Middle frontal gyrus (tissue), 1 donor: ENCODE measurements at regions not wholly inside any gene's neighbourhood (a gene's known extent, or its start where the extent isn't known, plus 50 kb on each side); places are given as distances from the start of the nearest gene placed in this dataset.
"Not testable (repeated sequence)": the region's sequence is repeated elsewhere in the genome, so short reads cannot be mapped to it uniquely, and the experiment has no call there.

Source experiments
- DNase-seq: peaks from one replicate; pipeline ENCODE4 v3.0.0-alpha.2; 2015; ENCODE audit warnings: low spot score; ENCODE audit errors: extremely low spot score

DNA sequence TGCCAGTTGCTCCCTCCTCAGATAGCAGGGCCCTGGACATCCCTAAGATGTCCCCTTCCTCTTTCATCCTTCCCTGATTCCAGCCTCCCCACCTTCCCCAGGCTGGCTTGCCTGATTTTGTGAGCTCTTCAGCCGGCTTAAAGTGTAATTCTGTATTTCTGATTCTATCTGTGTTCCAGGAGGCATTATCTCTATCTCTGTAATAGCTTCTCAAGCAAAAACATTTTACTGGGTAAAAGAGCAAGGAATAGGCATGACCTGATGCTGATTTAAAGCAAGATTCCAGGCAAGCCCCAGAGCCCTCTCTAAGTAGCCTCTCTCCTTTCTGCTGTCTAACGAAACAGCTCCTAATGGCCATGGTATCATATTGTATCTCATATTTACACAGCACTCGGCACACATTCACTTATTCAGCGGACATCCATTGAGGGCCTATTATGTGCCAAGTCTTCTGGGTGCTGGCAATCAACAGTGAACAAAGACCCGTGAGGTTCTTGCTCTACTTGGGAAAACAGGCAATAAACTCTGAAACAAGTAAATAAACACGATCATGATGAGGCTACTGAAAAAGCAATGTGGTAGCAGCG lies 100.9 kb upstream of the MSX2 start:
- DNase-seq = no peak

DNA sequence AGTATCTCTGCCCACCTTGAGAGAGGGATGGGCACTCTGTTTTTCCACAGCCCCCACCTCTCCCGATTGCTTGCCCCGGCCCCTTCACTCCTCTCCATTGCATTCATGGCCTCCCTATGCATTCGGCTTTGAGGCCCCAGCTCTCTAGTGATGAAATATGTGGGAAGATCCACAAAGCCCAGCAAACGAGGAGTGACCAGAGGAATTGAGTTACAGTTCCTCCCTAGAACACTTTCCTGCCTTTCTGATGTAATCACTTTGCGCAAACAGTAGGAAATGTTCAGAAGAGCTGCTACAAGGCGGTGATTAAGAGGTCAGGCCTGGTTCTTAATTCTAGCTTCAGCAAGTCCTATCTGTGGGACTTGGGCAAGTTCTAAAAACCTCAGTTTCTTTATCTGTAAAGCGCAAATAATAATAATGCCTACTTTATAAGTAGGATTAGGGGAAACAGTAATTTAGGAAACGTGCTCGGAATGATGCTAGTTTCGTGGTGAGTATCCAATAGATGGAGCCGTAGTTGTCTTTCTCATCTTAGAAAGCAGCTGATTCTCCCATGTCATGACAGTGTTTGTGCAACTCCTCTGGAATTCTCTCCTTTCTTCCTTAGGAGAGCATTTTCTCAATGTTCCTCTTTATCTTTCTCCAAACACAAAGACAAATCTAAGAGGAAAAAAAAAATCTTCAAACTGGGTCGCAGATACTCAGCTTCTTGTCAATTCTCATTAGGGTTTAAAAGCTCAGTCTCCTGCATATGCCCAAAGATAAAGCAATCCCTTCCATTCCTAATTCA lies 99.5 kb upstream of the MSX2 start:
- DNase-seq = no peak

DNA sequence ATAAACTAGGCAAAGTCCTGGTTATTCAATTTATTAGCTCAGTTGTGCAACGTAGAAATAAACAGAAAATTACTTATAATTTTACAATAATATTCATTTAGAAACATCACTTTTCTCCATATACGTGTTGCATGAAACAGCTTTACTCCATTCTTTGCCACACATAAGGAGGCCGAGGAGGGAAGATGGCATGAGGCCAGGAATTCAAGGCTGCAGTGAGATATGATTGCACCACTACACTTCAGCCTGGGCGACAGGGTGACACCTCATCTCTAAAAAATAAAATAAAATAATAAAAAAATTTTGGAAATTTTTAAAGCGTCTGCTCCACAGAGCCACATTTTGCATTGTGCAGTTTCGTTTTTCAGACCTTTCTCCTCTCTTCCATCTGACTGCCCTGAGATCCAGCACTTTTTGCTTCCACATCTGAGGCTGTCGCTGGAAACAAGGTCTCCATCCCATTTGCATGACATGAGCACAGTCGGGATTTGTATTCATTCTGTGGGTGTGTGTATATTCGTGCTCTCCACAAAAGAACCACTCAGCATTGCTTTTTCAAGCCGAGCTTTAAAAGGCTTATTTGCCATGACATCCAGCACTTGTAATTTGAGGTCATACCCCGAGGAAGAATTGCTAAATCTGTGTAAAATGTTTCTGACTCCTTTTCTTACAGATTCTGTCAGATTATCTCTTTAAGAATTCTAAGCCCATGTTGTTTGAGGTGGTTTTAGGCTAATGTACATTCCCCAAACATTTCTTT lies 98.6 kb upstream of the MSX2 start:
- DNase-seq = no peak

DNA sequence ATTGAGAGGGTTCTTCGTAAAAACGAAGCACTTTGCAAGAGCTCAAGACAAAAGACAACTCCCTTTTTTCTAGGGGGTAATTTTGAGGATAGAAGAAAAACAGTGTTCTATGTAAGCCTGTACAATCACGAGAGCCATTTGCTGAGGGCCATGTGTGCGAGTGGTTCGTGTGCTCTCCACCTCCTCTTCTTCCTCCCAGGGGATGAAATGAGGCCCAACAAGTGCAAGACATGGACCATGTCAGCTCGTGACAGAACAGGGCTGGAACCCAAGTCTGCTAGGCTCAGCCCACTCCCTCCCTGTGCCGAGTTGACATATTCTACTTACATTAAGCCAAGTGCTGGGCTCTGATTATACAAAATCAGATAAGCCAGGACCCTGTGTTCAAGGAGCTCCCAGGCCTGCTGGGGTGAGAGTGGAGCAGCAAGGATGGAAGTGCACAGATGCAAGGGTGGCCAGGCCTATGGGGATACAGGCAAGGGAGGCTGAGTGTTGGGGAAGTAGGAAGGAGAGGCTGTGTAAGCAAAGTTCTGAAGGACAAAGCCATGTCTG lies 97.9 kb upstream of the MSX2 start:
- no peak for DNase-seq

DNA sequence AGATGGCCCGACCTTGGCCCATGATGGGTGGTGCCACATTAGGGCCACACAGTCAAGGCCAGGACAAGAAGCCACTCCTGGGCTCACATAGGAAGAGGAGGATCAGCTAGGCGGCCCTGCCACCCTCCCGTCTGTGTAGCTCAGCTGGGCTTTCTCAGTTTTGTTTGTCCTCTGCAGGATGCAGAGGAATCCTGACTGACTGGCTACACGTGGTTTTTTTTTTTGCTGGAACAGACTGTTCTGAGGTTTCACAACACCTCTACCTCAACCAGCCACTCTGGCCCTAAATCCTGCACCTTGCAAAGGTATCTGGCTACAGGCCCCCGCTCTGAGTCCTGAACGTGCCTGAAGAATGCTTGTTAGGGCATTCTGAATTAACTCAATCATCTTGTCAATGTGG lies 88.3 kb upstream of the MSX2 start:
- DNase-seq = no peak

DNA sequence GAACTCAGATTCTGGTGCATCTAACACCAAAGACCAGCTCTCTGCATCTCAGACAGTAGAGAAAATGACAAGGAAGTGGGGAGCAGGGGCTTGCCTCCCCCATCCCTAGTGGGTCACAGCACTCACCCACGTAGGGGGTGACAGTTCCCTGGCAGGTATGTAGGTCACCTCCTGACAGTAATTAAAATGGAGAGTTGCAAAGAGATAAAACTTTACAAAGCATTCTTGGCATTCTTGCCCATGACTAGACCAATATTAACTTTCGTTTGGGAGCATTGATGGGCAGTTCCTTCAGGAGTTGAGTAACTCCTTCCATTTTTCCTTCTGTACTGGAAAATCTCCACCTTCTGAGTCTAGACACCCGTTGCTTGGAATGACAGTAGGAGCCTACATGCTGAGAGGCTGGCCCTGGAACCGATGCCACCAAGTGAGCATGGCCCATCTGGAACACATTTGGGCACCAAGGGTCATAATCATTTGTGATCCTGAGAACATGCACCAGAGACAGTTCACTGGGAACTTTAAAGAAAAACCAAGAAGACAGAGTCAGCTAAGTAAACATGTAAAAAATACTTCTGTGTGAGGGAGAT lies 81.5 kb upstream of the MSX2 start:
- no peak for DNase-seq

DNA sequence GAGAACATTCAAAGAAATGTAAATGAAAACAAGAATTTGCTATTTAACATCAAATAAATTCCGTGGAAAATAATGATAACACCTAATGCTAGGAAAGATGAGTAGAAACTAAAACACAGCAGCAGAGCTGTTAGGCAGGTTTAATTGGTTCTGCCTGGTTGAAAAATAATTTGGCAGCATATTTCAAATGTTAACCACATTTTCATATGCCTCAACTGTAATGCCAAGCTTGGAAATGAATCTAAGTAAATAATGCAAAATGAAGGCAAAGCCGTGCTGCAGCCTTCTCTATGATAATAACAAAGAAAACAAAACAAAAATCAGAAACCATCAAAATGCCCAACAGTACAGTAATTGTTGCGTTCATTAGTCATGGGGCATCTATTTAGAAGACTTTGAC lies 79.9 kb upstream of the MSX2 start:
- DNase-seq = no peak

DNA sequence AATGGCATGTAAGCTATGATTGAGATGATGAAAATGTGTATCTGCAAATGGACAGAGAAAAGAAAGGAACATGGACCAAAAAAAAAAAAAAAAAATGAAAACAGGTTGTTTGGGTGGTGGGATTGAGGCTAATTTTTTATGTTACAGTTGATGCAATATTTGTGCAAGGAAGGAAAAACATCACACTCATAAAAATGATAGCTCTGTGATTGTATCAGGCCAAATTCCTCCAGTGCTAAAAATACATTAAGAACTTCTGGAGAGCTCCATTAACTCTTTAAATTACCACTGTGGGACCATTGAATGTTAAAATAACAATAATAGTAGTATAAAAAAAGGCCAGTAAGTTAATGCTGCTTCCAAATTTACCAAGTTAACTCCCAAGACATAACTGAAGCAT lies 79.5 kb upstream of the MSX2 start:
- DNase-seq = no peak

DNA sequence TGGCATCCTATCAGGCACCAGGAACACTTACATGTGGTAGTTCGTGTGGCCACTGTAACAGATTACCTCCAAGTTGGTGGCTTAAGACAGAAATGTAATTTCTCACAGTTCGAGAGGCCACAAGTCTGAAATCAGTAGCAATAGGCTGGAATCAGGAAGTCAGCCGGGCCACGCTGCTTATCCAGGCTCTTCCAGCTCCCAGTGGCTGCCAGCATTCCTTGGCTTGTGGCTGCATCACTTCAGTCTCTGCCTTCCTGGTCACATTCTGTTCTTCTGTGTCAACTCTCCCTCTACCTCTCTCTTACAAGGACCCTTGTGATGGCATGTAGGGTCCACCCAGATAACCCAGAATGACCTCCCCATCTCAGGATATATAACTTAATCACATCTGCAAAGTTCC lies 78.7 kb upstream of the MSX2 start:
- no peak for DNase-seq

DNA sequence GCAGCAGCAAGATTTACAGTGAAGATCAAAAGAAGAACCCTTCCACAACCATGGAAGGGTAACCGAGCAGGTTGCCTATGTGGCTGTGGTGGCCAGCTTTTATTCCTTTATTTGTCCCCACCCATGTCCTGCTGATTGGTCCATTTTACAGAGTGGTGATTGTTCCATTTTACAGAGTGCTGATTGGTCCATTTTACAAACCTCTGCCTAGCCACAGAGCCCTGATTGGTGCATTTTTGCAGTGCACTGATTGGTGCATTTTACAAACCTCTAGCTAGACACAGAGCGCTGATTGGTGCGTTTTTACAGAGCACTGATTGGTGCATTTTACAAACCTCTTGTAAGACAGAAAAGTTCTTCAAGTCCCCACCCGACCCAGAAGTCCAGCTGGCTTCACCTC lies 75.8 kb upstream of the MSX2 start:
- DNase-seq = not testable (repeated sequence)

DNA sequence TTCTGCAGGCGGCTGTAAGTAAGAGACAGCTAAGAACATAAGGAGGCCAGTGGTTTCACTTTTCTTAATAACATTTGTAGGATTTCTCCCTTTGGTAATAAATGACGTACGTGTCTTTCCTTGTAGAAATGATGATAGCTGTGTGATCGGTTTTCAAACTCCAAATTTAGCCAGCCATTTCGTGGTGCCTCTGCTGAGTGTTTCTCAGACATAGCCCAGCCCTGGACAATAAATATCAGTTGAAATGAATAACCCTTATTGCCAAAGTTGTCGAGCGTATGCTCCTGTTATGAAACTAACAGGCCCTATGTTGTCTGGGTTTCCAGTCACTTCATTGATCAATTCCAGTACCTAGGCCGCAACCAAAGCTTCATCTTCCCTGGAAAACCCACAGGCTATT lies 75.0 kb upstream of the MSX2 start:
- DNase-seq = no peak

DNA sequence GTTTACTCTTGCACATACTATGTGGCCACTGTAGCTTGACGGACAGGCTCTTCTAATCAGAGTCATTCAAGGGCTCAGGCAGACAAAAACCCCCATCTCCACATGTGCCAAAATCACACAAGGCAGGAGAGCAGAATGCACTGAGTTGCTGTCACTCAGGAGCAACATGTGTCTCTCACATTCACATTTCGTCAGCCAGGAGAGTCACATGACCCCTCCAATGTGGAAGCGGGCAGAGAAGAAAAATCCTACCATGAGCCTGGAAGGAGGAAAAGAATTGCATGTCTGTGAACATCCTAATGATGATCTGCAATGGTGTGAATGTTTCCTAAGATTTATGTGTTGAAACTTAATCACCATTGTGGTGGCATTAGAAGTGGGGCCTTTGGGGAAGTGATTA lies 69.9 kb upstream of the MSX2 start:
- DNase-seq = no peak

DNA sequence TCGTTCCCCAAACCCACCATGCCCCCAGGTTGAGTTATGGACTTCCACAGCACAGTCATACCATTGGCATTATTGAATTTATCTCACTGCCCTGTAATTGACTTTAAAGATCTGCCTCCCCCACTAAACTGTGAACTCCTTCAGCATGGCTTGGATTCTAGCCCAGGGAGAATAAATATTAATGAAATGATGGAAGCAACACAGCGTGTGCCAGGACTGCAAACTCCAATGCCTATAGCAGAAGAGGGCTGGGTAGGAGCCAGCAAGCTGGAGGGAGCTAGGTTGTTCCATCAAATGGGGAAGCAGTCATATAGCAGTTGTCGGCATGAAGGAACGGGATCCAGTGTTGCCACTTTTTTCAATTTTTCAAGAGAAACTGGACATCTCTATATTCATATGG lies 69.0 kb upstream of the MSX2 start:
- DNase-seq = no peak

DNA sequence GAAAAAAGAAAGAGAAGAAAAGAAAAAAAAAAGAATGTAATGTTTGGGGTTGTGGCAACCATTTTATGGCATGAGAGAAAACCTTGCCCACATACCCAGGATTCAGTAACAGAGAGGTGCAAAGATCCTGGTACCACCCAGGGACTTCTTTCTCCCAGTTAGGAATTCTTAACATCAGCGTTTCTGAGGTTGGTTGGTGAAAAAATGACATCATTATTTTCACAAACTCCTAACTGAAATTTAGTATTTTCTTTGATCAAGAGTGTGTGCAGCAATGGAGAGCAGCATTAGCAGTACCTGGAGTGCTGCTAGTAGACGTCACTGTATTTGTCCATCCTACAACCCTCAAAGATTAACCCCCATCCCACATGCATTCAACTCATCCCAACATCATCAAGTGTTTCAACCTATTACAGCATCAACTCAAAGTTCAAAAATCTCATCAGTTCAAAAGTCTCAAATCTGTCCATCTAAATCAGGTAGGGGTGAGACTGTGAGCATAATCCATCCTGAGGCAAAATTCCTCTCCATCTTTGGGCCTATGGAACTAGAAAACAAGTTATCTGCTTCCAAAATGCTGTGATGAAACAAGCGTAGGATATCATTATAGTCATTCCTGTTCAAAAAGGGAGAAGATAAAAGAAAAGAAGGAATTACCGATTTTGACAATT lies 60.1 kb upstream of the MSX2 start:
- no peak for DNase-seq

DNA sequence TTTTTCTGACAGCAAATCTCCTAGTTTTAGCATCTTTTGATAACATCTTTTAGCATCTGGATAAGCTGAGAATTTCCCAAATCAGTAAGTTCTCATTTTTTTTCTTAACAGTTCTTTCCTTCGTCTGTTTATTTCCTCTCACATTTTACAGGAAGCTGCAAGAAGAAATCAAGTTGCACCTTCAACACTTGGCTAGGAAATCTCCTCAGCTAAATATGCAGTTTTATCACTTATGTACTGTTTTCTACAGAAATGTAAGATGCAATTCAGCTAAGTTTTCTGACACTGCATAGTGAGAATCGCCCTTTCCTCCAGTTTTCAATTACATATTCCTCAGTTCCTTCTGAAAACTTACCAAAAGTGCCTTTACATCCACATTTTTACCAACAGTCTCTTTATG lies 59.0 kb upstream of the MSX2 start:
- no peak for DNase-seq

DNA sequence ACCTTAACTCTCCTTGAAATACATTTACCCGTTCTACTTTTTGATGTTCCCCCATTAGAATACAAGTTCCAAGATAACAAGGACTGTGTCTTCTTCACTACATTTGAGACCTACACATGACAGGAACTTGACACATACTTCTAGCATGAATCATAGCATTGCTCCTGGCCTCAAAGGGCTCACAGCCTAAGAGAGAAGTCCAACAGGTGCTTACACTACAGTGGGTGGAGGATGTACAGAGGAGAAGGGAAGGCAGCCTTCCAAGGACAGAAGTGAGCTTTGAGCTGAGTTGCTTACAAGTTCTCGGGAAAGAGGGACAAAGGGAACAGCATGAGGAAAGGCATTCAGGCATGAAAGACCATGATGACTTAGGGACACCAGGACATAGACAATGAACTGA lies 56.9 kb upstream of the MSX2 start:
- DNase-seq = no peak

DNA sequence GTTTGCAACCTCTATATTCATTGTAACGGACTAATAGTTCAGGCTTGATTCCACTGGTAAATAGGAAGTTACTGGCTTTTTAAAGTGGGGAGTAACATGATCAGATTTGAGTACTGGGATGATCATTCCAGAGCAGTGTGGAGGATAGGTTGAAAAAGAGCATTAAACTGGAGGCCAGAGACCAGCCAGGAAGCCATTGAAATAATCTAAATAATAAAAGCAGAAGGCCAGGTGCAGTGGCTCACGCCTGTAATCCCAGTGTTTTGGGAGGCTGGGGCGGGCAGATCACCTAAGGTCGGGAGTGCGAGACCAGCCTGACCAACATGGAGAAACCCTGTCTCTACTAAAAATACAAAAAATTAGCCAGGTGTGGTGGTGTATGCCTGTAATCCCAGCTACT lies 56.0 kb upstream of the MSX2 start:
- DNase-seq = no peak
